ENCODE measurements at regions not wholly inside any gene's neighbourhood (a gene's known extent, or its start where the extent isn't known, plus 50 kb on each side); places are given as distances from the start of the nearest gene placed in this dataset.

DNA sequence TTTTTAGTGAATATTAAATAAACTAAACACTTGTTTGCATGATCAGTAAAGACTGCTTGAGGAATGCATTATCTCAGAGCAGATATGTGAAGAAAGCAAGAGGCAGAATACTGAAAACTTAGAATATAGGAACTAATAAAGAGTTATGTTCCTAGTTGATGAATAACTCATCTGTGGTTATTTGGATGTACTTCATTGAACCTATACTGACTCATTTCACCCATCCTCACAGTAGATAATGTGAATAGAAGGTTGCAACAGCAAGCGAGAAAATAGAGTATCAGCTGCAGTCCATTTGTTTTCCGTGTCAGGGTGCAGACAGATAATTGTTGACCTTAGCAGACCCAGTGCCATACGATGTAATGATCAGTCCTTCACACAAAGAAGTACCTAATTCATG lies 945.7 kb upstream of the LRRTM1 start:
- no peaks in the 10 kb centered on the region for H3K27me3 ChIP-seq (ENCODE audit: control insufficient read depth, insufficient read depth, low read length)
- no peak overlapping the region for H3K27ac ChIP-seq (ENCODE audit: insufficient read depth, low read length)
- no peak overlapping the region for H3K4me2 ChIP-seq (ENCODE audit: extremely low read depth, insufficient read depth, low read length)
- H3K36me3 ChIP-seq (ENCODE audit: control insufficient read depth, insufficient read depth, low read length) = no peaks in the 10 kb centered on the region
- no peaks in the 10 kb centered on the region for H3K79me2 ChIP-seq (ENCODE audit: control insufficient read depth, insufficient read depth, low read length)
- no peak overlapping the region for H3K4me3 ChIP-seq (replicated peaks in 1 of 4; ENCODE audit: control extremely low read depth in 1 of 4, insufficient read depth in 1 of 4, low read depth in 3 of 4, low read length in 4 of 4)
- no peaks in the 10 kb centered on the region for H4K20me1 ChIP-seq (ENCODE audit: control insufficient read depth, extremely low read depth, insufficient read depth, low read length)
- H3K9ac ChIP-seq (ENCODE audit: insufficient read depth, low read length) = no peak overlapping the region
- no peaks in the 10 kb centered on the region for H3K4me1 ChIP-seq (ENCODE audit: control insufficient read depth, extremely low read depth, insufficient read depth, low read length)
- DNase-seq (ENCODE audit: low read depth in 2 of 2) = no peak
- no peaks in the 10 kb centered on the region for H3K9me3 ChIP-seq (ENCODE audit: control insufficient read depth, insufficient read depth, low read depth, low read length)
- TF ChIP-seq, protein P1, sequence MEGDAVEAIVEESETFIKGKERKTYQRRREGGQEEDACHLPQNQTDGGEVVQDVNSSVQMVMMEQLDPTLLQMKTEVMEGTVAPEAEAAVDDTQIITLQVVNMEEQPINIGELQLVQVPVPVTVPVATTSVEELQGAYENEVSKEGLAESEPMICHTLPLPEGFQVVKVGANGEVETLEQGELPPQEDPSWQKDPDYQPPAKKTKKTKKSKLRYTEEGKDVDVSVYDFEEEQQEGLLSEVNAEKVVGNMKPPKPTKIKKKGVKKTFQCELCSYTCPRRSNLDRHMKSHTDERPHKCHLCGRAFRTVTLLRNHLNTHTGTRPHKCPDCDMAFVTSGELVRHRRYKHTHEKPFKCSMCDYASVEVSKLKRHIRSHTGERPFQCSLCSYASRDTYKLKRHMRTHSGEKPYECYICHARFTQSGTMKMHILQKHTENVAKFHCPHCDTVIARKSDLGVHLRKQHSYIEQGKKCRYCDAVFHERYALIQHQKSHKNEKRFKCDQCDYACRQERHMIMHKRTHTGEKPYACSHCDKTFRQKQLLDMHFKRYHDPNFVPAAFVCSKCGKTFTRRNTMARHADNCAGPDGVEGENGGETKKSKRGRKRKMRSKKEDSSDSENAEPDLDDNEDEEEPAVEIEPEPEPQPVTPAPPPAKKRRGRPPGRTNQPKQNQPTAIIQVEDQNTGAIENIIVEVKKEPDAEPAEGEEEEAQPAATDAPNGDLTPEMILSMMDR (conservative IDR thresholded peaks at IDR 0.05 in 1 of 2, IDR thresholded peaks at IDR 0.05 in 1 of 2; ENCODE audit: low read depth in 1 of 2, low read length in 2 of 2) = no peak
- TF ChIP-seq EZH2 (IDR thresholded peaks at IDR 0.05; ENCODE audit: low read length, missing control alignments) = no peak
- no peak overlapping the region for H2AFZ ChIP-seq (ENCODE audit: low read length)

DNA sequence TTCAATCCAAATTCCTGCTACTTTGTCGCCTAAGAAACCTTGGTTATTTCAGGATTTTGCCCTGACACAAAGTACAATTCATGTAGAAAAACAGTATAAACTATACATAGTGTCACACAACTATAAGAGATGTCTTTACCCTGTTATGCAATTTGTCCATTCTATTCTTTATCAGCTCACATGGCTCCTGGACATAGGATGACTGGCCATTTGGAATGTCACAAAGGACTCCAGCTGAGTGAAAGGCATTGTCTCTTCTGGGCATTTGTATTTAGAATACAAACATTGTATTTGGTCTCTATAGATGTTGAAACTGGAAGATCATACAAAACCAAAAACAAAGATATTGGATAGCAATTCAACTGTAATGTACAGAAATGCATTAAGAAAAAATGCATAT lies 944.6 kb upstream of the LRRTM1 start:
- Histone ChIP-seq H2AFZ (ENCODE audit: low read length) (no peak overlapping the region), H3K4me1 (ENCODE audit: control insufficient read depth, extremely low read depth, insufficient read depth, low read length) (no peaks in the 10 kb centered on the region), H3K4me2 (ENCODE audit: extremely low read depth, insufficient read depth, low read length) (no peak overlapping the region), H3K4me3 (replicated peaks in 1 of 4; ENCODE audit: control extremely low read depth in 1 of 4, insufficient read depth in 1 of 4, low read depth in 3 of 4, low read length in 4 of 4) (no peak overlapping the region), H3K36me3 (ENCODE audit: control insufficient read depth, insufficient read depth, low read length) (no peaks in the 10 kb centered on the region), H3K9me3 (ENCODE audit: control insufficient read depth, insufficient read depth, low read depth, low read length) (no peaks in the 10 kb centered on the region), H3K27me3 (ENCODE audit: control insufficient read depth, insufficient read depth, low read length) (no peaks in the 10 kb centered on the region), H3K27ac (ENCODE audit: insufficient read depth, low read length) (no peak overlapping the region), H3K79me2 (ENCODE audit: control insufficient read depth, insufficient read depth, low read length) (no peaks in the 10 kb centered on the region), H4K20me1 (ENCODE audit: control insufficient read depth, extremely low read depth, insufficient read depth, low read length) (no peaks in the 10 kb centered on the region), H3K9ac (ENCODE audit: insufficient read depth, low read length) (no peak overlapping the region)
- no peak for DNase-seq (ENCODE audit: low read depth in 2 of 2)
- TF ChIP-seq, protein P1 (conservative IDR thresholded peaks at IDR 0.05 in 1 of 2, IDR thresholded peaks at IDR 0.05 in 1 of 2; ENCODE audit: low read depth in 1 of 2, low read length in 2 of 2) = no peak
- no peak for TF ChIP-seq EZH2 (IDR thresholded peaks at IDR 0.05; ENCODE audit: low read length, missing control alignments)

DNA sequence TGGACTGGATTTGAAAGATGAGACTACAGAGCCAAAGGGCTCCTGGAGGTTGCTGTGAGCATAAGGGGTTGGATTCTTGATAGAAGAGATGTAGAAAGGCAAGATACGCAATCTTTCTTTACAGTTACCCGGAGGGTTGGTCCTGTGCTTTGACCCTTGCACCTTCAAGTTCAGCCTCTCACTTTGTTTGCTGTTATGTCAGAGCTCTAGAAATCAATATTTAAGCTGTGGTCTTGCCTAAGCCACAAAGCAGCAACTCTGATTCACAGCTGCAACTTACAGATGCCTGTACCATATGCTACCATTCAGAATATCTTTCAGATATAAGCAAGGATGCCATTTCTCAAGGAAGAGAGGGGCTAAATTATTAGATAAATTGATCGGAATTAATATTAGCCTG lies 943.1 kb upstream of the LRRTM1 start:
- Histone ChIP-seq H3K9me3 (ENCODE audit: control insufficient read depth, insufficient read depth, low read depth, low read length) (no peaks in the 10 kb centered on the region), H3K27ac (ENCODE audit: insufficient read depth, low read length) (no peak overlapping the region), H3K9ac (ENCODE audit: insufficient read depth, low read length) (no peak overlapping the region), H3K4me2 (ENCODE audit: extremely low read depth, insufficient read depth, low read length) (no peak overlapping the region), H2AFZ (ENCODE audit: low read length) (no peak overlapping the region), H3K4me1 (ENCODE audit: control insufficient read depth, extremely low read depth, insufficient read depth, low read length) (no peaks in the 10 kb centered on the region), H4K20me1 (ENCODE audit: control insufficient read depth, extremely low read depth, insufficient read depth, low read length) (no peaks in the 10 kb centered on the region), H3K79me2 (ENCODE audit: control insufficient read depth, insufficient read depth, low read length) (no peaks in the 10 kb centered on the region), H3K4me3 (replicated peaks in 1 of 4; ENCODE audit: control extremely low read depth in 1 of 4, insufficient read depth in 1 of 4, low read depth in 3 of 4, low read length in 4 of 4) (no peak overlapping the region), H3K36me3 (ENCODE audit: control insufficient read depth, insufficient read depth, low read length) (no peaks in the 10 kb centered on the region), H3K27me3 (ENCODE audit: control insufficient read depth, insufficient read depth, low read length) (no peaks in the 10 kb centered on the region)
- no peak for TF ChIP-seq EZH2 (IDR thresholded peaks at IDR 0.05; ENCODE audit: low read length, missing control alignments)
- TF ChIP-seq, protein P1 (conservative IDR thresholded peaks at IDR 0.05 in 1 of 2, IDR thresholded peaks at IDR 0.05 in 1 of 2; ENCODE audit: low read depth in 1 of 2, low read length in 2 of 2) = no peak
- no peak for DNase-seq (ENCODE audit: low read depth in 2 of 2)

All from fibroblast of lung (primary cell).